Neural cell (in vitro differentiated cells): ENCODE measurements at regions not wholly inside any gene's neighbourhood (a gene's known extent, or its start where the extent isn't known, plus 50 kb on each side); places are given as distances from the start of the nearest gene placed in this dataset.

ENCODE experiments used
- H2AFZ ChIP-seq: fragments of 200-600, 300-800 bp; sonication (generic), shearing (Covaris generic); 2 replicates; pipeline ENCODE4 v1.6.0; 2014; ENCODE audit warnings: low read depth, mild to moderate bottlenecking, antibody characterized with exemption, low read length, moderate library complexity
- H3F3A ChIP-seq: fragments of 200-600 bp; shearing (Covaris generic); 2 replicates; pipeline ENCODE4 v1.6.1; 2016; ENCODE audit warnings: mild to moderate bottlenecking, moderate library complexity, mixed read lengths, antibody characterized with exemption, low read length; ENCODE audit not compliant: insufficient read depth, poor library complexity, severe bottlenecking
- H3K27ac ChIP-seq: fragments of 200-600, 300-800 bp; sonication (generic), shearing (Covaris generic); 2 replicates; pipeline ENCODE4 v1.5.1; 2014; ENCODE audit warnings: mild to moderate bottlenecking, low read length, moderate library complexity
- H3K27me3 ChIP-seq: fragments of 300-800, 200-600 bp; sonication (generic), shearing (Covaris generic); 2 replicates; pipeline ENCODE4 v1.6.0; 2014; ENCODE audit warnings: mild to moderate bottlenecking, low read depth, low read length, moderate library complexity; ENCODE audit not compliant: insufficient read depth
- H3K36me3 ChIP-seq: fragments of 300-800, 200-600 bp; sonication (generic), shearing (Covaris generic); 2 replicates; pipeline ENCODE4 v1.5.1; 2014; ENCODE audit warnings: mild to moderate bottlenecking, antibody characterized with exemption, low read length, moderate library complexity; ENCODE audit not compliant: insufficient read depth
- H3K4me2 ChIP-seq: fragments of 300-800, 200-600 bp; sonication (generic), shearing (Covaris generic); 2 replicates; pipeline ENCODE4 v1.6.0; 2014; ENCODE audit warnings: mild to moderate bottlenecking, low read length
- H3K4me3 ChIP-seq: fragments of 300-800, 200-600 bp; sonication (generic), shearing (Covaris generic); 2 replicates; pipeline ENCODE4 v1.5.1; 2014; ENCODE audit warnings: mild to moderate bottlenecking, low read length, moderate library complexity
- H3K79me2 ChIP-seq: fragments of 200-600 bp; shearing (Covaris generic); replicated peaks from 2 replicates; pipeline ENCODE4 v1.6.0; 2014; ENCODE audit warnings: mild to moderate bottlenecking, low read length, moderate library complexity; ENCODE audit not compliant: insufficient read depth
- H3K9ac ChIP-seq: fragments of 300-800, 200-600 bp; sonication (generic), shearing (Covaris generic); 2 replicates; pipeline ENCODE4 v1.6.1; 2016; ENCODE audit warnings: mild to moderate bottlenecking, low read length, mixed read lengths
- H3K9me2 ChIP-seq: fragments of 200-600 bp; shearing (Covaris generic); 2 replicates; pipeline ENCODE4 v1.6.1; 2016; ENCODE audit warnings: mild to moderate bottlenecking, low read length, mixed read lengths; ENCODE audit not compliant: insufficient read depth
- H3K9me3 ChIP-seq: fragments of 200-600, 300-800 bp; sonication (generic), shearing (Covaris generic); 2 replicates; pipeline ENCODE4 v1.6.1; 2016; ENCODE audit warnings: mild to moderate bottlenecking, mixed run types, low read length, moderate library complexity, mixed read lengths
- H4K20me1 ChIP-seq: fragments of 200-600 bp; shearing (Covaris generic); 2 replicates; pipeline ENCODE4 v1.6.1; 2016; ENCODE audit warnings: mild to moderate bottlenecking, mixed run types; ENCODE audit not compliant: insufficient read depth
- CTCF ChIP-seq: fragments of 450-650 bp; IDR thresholded peaks from 2 replicates; pipeline ENCODE4 v1.5.1; 2014; ENCODE audit warnings: antibody characterized with exemption, mild to moderate bottlenecking, moderate library complexity; ENCODE audit not compliant: poor library complexity, severe bottlenecking
- EP300 ChIP-seq: fragments of 450-650 bp; conservative IDR thresholded peaks from 2 replicates; pipeline ENCODE4 v1.6.1; 2014; ENCODE audit warnings: antibody characterized with exemption, mild to moderate bottlenecking, moderate library complexity; ENCODE audit not compliant: poor library complexity, severe bottlenecking
- EZH2 ChIP-seq: fragments of 200-600, 300-800 bp; shearing (Covaris generic), sonication (generic); IDR thresholded peaks from 2 replicates; pipeline ENCODE4 v1.6.1; 2014; ENCODE audit warnings: antibody characterized with exemption, low read length, borderline replicate concordance, mild to moderate bottlenecking; ENCODE audit not compliant: insufficient read depth, poor library complexity, severe bottlenecking
- MXI1 ChIP-seq: fragments of 450-650 bp; conservative IDR thresholded peaks from 2 replicates; pipeline ENCODE4 v1.6.1; 2014; ENCODE audit warnings: antibody characterized with exemption, mild to moderate bottlenecking; ENCODE audit not compliant: poor library complexity, severe bottlenecking
- POLR2AphosphoS5 ChIP-seq: IDR thresholded peaks from 2 replicates; pipeline ENCODE4 v1.6.1; 2012
- RAD21 ChIP-seq: fragments of 450-650 bp; conservative IDR thresholded peaks from 2 replicates; pipeline ENCODE4 v1.6.1; 2014; ENCODE audit warnings: antibody characterized with exemption, mild to moderate bottlenecking, moderate library complexity
- SMC3 ChIP-seq: fragments of 450-650 bp; conservative IDR thresholded peaks from 2 replicates; pipeline ENCODE4 v1.6.1; 2014; ENCODE audit warnings: antibody characterized with exemption, mild to moderate bottlenecking, moderate library complexity; ENCODE audit not compliant: poor library complexity
- TAF1 ChIP-seq: IDR thresholded peaks from 2 replicates; pipeline ENCODE4 v1.6.1; 2012; ENCODE audit warnings: low read depth
- TF ChIP-seq, protein P1 (sequence below): IDR thresholded peaks from 2 replicates; pipeline ENCODE4 v1.6.1; 2012; ENCODE audit warnings: borderline replicate concordance

DNA sequence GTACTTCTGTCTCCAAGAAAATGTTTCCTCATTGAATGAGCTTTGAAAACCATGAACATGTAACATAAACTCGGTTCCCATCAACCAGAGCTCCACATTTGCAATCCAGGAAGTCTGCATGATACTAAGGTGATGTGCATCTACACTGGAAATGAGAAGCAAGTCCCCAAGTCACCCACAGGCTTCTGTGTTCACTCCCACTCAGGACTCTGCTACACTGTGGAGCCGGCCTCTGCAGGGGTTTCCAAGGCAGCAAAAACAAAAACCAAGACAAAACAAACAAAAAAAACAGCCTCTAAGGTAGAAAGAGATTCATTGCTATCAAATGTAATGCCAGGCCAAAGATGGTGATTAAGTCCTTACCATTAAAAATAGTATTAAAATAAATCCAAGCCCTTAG lies 593.7 kb downstream of the IRX1 start:
- no peaks in the 10 kb centered on the region for H3F3A ChIP-seq
- no peak overlapping the region for H3K9ac ChIP-seq
- H3K36me3 ChIP-seq, result no peaks in the 10 kb centered on the region
- no peak overlapping the region for H3K4me3 ChIP-seq
- H3K9me2 ChIP-seq, result no peaks in the 10 kb centered on the region
- no peaks in the 10 kb centered on the region for H4K20me1 ChIP-seq
- H3K9me3 ChIP-seq, result no peaks in the 10 kb centered on the region
- H3K27ac ChIP-seq, result no peak overlapping the region
- H3K4me2 ChIP-seq, result no peak overlapping the region
- H3K79me2 ChIP-seq, result no peaks in the 10 kb centered on the region
- no peaks in the 10 kb centered on the region for H3K27me3 ChIP-seq
- TF ChIP-seq, protein P1, sequence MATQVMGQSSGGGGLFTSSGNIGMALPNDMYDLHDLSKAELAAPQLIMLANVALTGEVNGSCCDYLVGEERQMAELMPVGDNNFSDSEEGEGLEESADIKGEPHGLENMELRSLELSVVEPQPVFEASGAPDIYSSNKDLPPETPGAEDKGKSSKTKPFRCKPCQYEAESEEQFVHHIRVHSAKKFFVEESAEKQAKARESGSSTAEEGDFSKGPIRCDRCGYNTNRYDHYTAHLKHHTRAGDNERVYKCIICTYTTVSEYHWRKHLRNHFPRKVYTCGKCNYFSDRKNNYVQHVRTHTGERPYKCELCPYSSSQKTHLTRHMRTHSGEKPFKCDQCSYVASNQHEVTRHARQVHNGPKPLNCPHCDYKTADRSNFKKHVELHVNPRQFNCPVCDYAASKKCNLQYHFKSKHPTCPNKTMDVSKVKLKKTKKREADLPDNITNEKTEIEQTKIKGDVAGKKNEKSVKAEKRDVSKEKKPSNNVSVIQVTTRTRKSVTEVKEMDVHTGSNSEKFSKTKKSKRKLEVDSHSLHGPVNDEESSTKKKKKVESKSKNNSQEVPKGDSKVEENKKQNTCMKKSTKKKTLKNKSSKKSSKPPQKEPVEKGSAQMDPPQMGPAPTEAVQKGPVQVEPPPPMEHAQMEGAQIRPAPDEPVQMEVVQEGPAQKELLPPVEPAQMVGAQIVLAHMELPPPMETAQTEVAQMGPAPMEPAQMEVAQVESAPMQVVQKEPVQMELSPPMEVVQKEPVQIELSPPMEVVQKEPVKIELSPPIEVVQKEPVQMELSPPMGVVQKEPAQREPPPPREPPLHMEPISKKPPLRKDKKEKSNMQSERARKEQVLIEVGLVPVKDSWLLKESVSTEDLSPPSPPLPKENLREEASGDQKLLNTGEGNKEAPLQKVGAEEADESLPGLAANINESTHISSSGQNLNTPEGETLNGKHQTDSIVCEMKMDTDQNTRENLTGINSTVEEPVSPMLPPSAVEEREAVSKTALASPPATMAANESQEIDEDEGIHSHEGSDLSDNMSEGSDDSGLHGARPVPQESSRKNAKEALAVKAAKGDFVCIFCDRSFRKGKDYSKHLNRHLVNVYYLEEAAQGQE, result no peak
- no peak for TF ChIP-seq TAF1
- TF ChIP-seq EZH2, result no peak
- no peak for TF ChIP-seq RAD21
- no peak for TF ChIP-seq CTCF
- no peak for TF ChIP-seq SMC3
- no peak for TF ChIP-seq EP300
- no peak for TF ChIP-seq POLR2AphosphoS5
- TF ChIP-seq MXI1, result no peak
- no peak overlapping the region for H2AFZ ChIP-seq

- Histone ChIP-seq H3K4me2 (no peak overlapping the region), H3K9ac (no peak overlapping the region), H3K9me3 (no peaks in the 10 kb centered on the region), H3F3A (no peaks in the 10 kb centered on the region), H3K79me2 (no peaks in the 10 kb centered on the region), H3K36me3 (no peaks in the 10 kb centered on the region), H3K27ac (no peak overlapping the region), H2AFZ (no peak overlapping the region), H3K9me2 (no peaks in the 10 kb centered on the region), H4K20me1 (no peaks in the 10 kb centered on the region), H3K4me3 (no peak overlapping the region), H3K27me3 (no peaks in the 10 kb centered on the region)
- TF ChIP-seq CTCF, result no peak
- TF ChIP-seq MXI1, result no peak
- TF ChIP-seq EP300, result no peak
- TF ChIP-seq TAF1, result no peak
- TF ChIP-seq, protein P1, result no peak
- no peak for TF ChIP-seq POLR2AphosphoS5
- no peak for TF ChIP-seq SMC3
- TF ChIP-seq EZH2, result no peak
- no peak for TF ChIP-seq RAD21
Observed at GRCh38 chr5:4191041-4191440, 595.4 kb downstream of the IRX1 start.
